Choroid plexus epithelial cell (primary cell): ENCODE measurements at regions not wholly inside any gene's neighbourhood (a gene's known extent, or its start where the extent isn't known, plus 50 kb on each side); places are given as distances from the start of the nearest gene placed in this dataset.

Source experiments
- DNase-seq: peaks from one replicate; pipeline ENCODE4 v3.0.0-alpha.2; 2010; ENCODE audit warnings: low read depth
- H3K4me3 ChIP-seq: 2 replicates; pipeline ENCODE4 v1.5.1; 2011; ENCODE audit warnings: low read depth, mild to moderate bottlenecking, control low read depth, low read length, moderate library complexity
- CTCF ChIP-seq: conservative IDR thresholded peaks from 2 replicates; pipeline ENCODE4 v1.5.1; 2011; ENCODE audit warnings: low read depth, mild to moderate bottlenecking, control low read depth, inconsistent platforms, low read length, moderate library complexity

GRCh38 chr3:148641722-148642121, 56.0 kb upstream of the AGTR1 start:
- DNase-seq = no peak
- no peak for TF ChIP-seq CTCF
- no peak overlapping the region for H3K4me3 ChIP-seq

GRCh38 chr3:148642214-148642613, 55.5 kb upstream of the AGTR1 start:
- H3K4me3 ChIP-seq = no peak overlapping the region
- peak; percentile 13 for DNase-seq
- no peak for TF ChIP-seq CTCF

- DNase-seq = peak; percentile 48
- no peak overlapping the region for H3K4me3 ChIP-seq
- no peak for TF ChIP-seq CTCF
Measured at GRCh38 chr3:148642616-148643015, 55.1 kb upstream of the AGTR1 start.

GRCh38 chr3:148643389-148643840, 54.3 kb upstream of the AGTR1 start:
- H3K4me3 ChIP-seq = no peak overlapping the region
- DNase-seq = peak; percentile 74
- no peak for TF ChIP-seq CTCF

- no peak overlapping the region for H3K4me3 ChIP-seq
- no peak for TF ChIP-seq CTCF
- peak; percentile 65 for DNase-seq
Measured at GRCh38 chr3:148646126-148646665, 51.5 kb upstream of the AGTR1 start.
